B cell (primary cell): ENCODE measurements at regions not wholly inside any gene's neighbourhood (a gene's known extent, or its start where the extent isn't known, plus 50 kb on each side); places are given as distances from the start of the nearest gene placed in this dataset.

Source experiments
- ATAC-seq: fragments of 200-7000 bp; cut with Tn5 transposase; one replicate; pipeline ENCODE4 v1.10.0; 2021; ENCODE audit warnings: low read depth, mild to moderate bottlenecking, moderate number of reproducible peaks, moderate library complexity
- CTCF ChIA-PET: fragments of 350-600 bp; sonication (Branson Sonifier 250); formaldehyde crosslinking; loops from one replicate; lab custom pipeline; 2021; ENCODE audit warnings: antibody characterized with exemption, inconsistent platforms; lab: Charles Lee
- POLR2A ChIA-PET: fragments of 350-600 bp; sonication (Branson Sonifier 250); formaldehyde crosslinking; loops from one replicate; lab custom pipeline; 2021; ENCODE audit warnings: antibody characterized with exemption; lab: Charles Lee
- DNase-seq: peaks from one replicate; pipeline ENCODE4 v3.0.0; 2013
- H2AFZ ChIP-seq: 2 replicates; pipeline ENCODE4 v1.6.1; 2012; ENCODE audit warnings: mild to moderate bottlenecking, low read depth, low read length; ENCODE audit not compliant: insufficient read depth, poor library complexity, severe bottlenecking
- H3K27ac ChIP-seq, 2 donors: 1 replicate in 1 of 2; 2 replicates in 1 of 2; pipeline ENCODE4 v1.5.1; 2012 to 2013; ENCODE audit warnings: low read length in 2 of 2, mild to moderate bottlenecking in 2 of 2, moderate library complexity in 1 of 2
- H3K27me3 ChIP-seq, 4 experiments: fragments of 200-600 bp in 1 of 4; sonication (generic) in 1 of 4; replicated peaks in 1 of 4; 1 replicate in 2 of 4; 2 replicates in 2 of 4; pipeline versions ENCODE4 v1.6.1 to v1.7.0; 2013 to 2016; ENCODE audit warnings: low read length in 3 of 4, mild to moderate bottlenecking in 2 of 4, mixed read lengths in 1 of 4, moderate library complexity in 1 of 4; ENCODE audit not compliant: insufficient read depth in 4 of 4, control insufficient read depth in 3 of 4; ENCODE audit errors: control extremely low read depth in 1 of 4
- H3K36me3 ChIP-seq, 2 experiments: replicated peaks in 1 of 2; 1 replicate in 1 of 2; 2 replicates in 1 of 2; pipeline versions ENCODE4 v1.6.1 to v1.7.1; 2013; ENCODE audit warnings: low read length in 1 of 2; ENCODE audit not compliant: insufficient read depth in 2 of 2, control insufficient read depth in 1 of 2; ENCODE audit errors: control extremely low read depth in 1 of 2, extremely low read depth in 1 of 2
- H3K4me1 ChIP-seq, 2 donors: fragments of 200-600 bp in 1 of 2; sonication (generic) in 1 of 2; 1 replicate in 1 of 2; 2 replicates in 1 of 2; pipeline versions ENCODE4 v1.5.1 to v1.6.1; 2013 to 2017; ENCODE audit warnings: low read length in 2 of 2; ENCODE audit not compliant: control insufficient read depth in 2 of 2, insufficient read depth in 2 of 2
- H3K4me2 ChIP-seq: replicated peaks from 2 replicates; pipeline ENCODE3; 2012; ENCODE audit warnings: mild to moderate bottlenecking, low read depth, low read length; ENCODE audit not compliant: poor library complexity, severe bottlenecking
- H3K4me3 ChIP-seq, 5 experiments: fragments of 200-600 bp in 1 of 5; sonication (generic) in 1 of 5; 1 replicate in 3 of 5; 2 replicates in 2 of 5; pipeline versions ENCODE4 v1.5.1 to v1.7.0; 2011 to 2016; ENCODE audit warnings: low read length in 4 of 5, mild to moderate bottlenecking in 4 of 5, low read depth in 2 of 5, control low read depth in 1 of 5, moderate library complexity in 1 of 5; ENCODE audit not compliant: insufficient read depth in 1 of 5; ENCODE audit errors: control extremely low read depth in 1 of 5, extremely low read depth in 1 of 5
- H3K79me2 ChIP-seq: fragments of 200-600 bp; sonication (generic); one replicate; pipeline ENCODE4 v1.6.0; 2016; ENCODE audit warnings: low read length; ENCODE audit not compliant: control insufficient read depth, insufficient read depth
- H3K9ac ChIP-seq: fragments of 200-600 bp; sonication (generic); 2 replicates; pipeline ENCODE4 v1.6.1; 2017; ENCODE audit warnings: mild to moderate bottlenecking, low read length, moderate library complexity
- H3K9me3 ChIP-seq, 3 donors: one replicate each; pipeline versions ENCODE4 v1.6.1 to v1.7.1; 2013; ENCODE audit warnings: low read length in 2 of 3; ENCODE audit not compliant: control insufficient read depth in 2 of 3, insufficient read depth in 1 of 3; ENCODE audit errors: control extremely low read depth in 1 of 3
- H4K20me1 ChIP-seq: 2 replicates; pipeline ENCODE4 v1.6.0; 2012; ENCODE audit warnings: mild to moderate bottlenecking, low read length; ENCODE audit not compliant: insufficient read depth, control insufficient read depth, poor library complexity, severe bottlenecking
- H3K27ac Mint-ChIP-seq: one replicate; pipeline ENCODE4 v1.8.0; 2021; ENCODE audit warnings: mixed read lengths
- H3K27me3 Mint-ChIP-seq: one replicate; pipeline ENCODE4 v1.8.0; 2021; ENCODE audit warnings: mixed read lengths
- H3K4me1 Mint-ChIP-seq: one replicate; pipeline ENCODE4 v1.8.0; 2021; ENCODE audit warnings: mixed read lengths
- H3K4me3 Mint-ChIP-seq: one replicate; pipeline ENCODE4 v1.8.0; 2021; ENCODE audit warnings: mixed read lengths
- H3K9me3 Mint-ChIP-seq: one replicate; pipeline ENCODE4 v1.8.0; 2022; ENCODE audit warnings: mixed read lengths; ENCODE audit not compliant: insufficient read depth
- EZH2 ChIP-seq: IDR thresholded peaks from 2 replicates; pipeline ENCODE4 v1.6.1; 2012; ENCODE audit warnings: borderline replicate concordance, low read depth, mild to moderate bottlenecking, moderate library complexity, low read length; ENCODE audit not compliant: insufficient read depth, poor library complexity, severe bottlenecking
- WGBS: methylation state at CpG from one replicate; pipeline ENCODE4 v1.1.5; 2013; ENCODE audit warnings: missing lambda C conversion rate; ENCODE audit not compliant: insufficient coverage; 5-methylcytosine and 5-hydroxymethylcytosine counted together
- intact Hi-C: fragments of 100-400 bp; cut with micrococcal nuclease; formaldehyde crosslinking; loops from one replicate; pipeline ENCODE4 v1.10.0; 2022
- TF ChIP-seq, protein P1 (sequence below): fragments of 200-600 bp; IDR thresholded peaks from one replicate; pipeline ENCODE4 v1.8.0; 2022; ENCODE audit warnings: antibody characterized with exemption, mild to moderate bottlenecking

DNA sequence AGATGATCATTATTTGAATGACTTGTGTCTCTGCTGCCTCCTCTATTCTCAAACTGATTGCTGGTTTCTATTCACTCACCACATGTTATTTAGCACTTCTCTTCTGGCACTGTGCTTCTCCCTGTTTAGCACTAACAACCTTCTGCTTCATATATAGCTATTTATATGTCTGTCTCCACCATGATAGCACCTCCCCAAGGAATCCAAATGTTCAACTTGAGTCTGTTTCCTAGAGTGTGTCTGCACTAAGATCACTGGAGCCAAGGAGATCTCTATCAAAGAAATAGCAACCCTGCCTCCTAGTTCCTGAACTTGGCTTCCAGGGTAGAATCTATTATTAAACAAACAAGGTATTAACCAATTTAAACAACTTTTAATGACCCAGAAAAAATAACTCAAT lies 104.5 kb downstream of the CYP26A1 start:
- TF ChIP-seq, protein P1, sequence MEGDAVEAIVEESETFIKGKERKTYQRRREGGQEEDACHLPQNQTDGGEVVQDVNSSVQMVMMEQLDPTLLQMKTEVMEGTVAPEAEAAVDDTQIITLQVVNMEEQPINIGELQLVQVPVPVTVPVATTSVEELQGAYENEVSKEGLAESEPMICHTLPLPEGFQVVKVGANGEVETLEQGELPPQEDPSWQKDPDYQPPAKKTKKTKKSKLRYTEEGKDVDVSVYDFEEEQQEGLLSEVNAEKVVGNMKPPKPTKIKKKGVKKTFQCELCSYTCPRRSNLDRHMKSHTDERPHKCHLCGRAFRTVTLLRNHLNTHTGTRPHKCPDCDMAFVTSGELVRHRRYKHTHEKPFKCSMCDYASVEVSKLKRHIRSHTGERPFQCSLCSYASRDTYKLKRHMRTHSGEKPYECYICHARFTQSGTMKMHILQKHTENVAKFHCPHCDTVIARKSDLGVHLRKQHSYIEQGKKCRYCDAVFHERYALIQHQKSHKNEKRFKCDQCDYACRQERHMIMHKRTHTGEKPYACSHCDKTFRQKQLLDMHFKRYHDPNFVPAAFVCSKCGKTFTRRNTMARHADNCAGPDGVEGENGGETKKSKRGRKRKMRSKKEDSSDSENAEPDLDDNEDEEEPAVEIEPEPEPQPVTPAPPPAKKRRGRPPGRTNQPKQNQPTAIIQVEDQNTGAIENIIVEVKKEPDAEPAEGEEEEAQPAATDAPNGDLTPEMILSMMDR, result no peak
- TF ChIP-seq EZH2, result no peak
- no peak overlapping the region for H3K9ac ChIP-seq
- Mint-ChIP-seq H3K27ac (no peak overlapping the region), H3K9me3 (no peaks in the 10 kb centered on the region), H3K27me3 (peaks cover 10% of the 10 kb centered on the region), H3K4me1 (no peaks in the 10 kb centered on the region), H3K4me3 (no peak overlapping the region)
- DNase-seq (no peak), ATAC-seq (no peak)
- H3K4me2 ChIP-seq, result no peak overlapping the region
- peaks cover 0 to 3% (median 0%) of the 10 kb centered on the region in 4 experiments for H3K27me3 ChIP-seq
- H3K4me3 ChIP-seq, result no peak overlapping the region
- no peaks in the 10 kb centered on the region for H3K36me3 ChIP-seq
- no peaks in the 10 kb centered on the region for H4K20me1 ChIP-seq
- no peaks in the 10 kb centered on the region for H3K4me1 ChIP-seq
- no peak overlapping the region for H2AFZ ChIP-seq
- POLR2A ChIA-PET, result no interaction called here
- no peaks in the 10 kb centered on the region for H3K79me2 ChIP-seq
- no peak overlapping the region for H3K27ac ChIP-seq
- no peaks in the 10 kb centered on the region for H3K9me3 ChIP-seq
- CTCF ChIA-PET, result no interaction called here
- intact Hi-C loops, result no loop called here

DNA sequence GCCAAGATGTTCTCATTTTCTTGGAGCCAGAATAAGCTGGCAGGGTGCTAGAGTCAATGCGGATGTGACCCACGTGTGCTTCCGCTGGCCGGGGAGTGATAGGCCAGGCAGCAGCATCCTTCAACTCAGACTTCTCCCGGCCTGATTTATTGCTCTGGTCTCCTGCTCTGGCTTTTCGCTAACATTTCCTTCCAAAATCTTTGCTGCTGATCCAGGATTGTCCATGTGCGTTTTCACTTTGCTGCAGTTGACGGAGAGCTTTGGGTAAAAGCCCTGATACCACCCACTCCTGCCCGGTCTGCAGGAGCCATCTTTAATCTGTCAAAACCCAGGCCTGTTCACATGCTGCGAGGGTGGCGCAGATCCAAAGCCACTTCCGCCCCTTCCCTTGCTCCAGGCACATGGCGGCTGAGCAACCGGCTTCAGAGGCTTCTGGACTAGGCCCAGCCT lies 106.8 kb downstream of the CYP26A1 start:
- intact Hi-C loops, result no loop called here
- H3K9me3 ChIP-seq, result no peaks in the 10 kb centered on the region
- no peaks in the 10 kb centered on the region for H3K4me1 Mint-ChIP-seq
- H3K79me2 ChIP-seq, result no peaks in the 10 kb centered on the region
- H3K4me2 ChIP-seq, result no peak overlapping the region
- H3K27ac ChIP-seq, result no peak overlapping the region
- H3K4me3 ChIP-seq, result no peak overlapping the region
- H3K4me3 Mint-ChIP-seq, result no peak overlapping the region
- no peak for ATAC-seq
- H2AFZ ChIP-seq, result no peak overlapping the region
- ChIA-PET CTCF (no interaction called here), POLR2A (no interaction called here)
- H3K9ac ChIP-seq, result no peak overlapping the region
- 91% methylated on average over 12 of the region's 14 CpGs for WGBS
- TF ChIP-seq EZH2, result no peak
- TF ChIP-seq, protein P1, result no peak
- peaks cover 5% of the 10 kb centered on the region for H3K27me3 Mint-ChIP-seq
- no peaks in the 10 kb centered on the region for H3K4me1 ChIP-seq
- H3K9me3 Mint-ChIP-seq, result no peaks in the 10 kb centered on the region
- no peak overlapping the region for H3K27ac Mint-ChIP-seq
- peaks cover 0 to 3% (median 0%) of the 10 kb centered on the region in 4 experiments for H3K27me3 ChIP-seq
- no peaks in the 10 kb centered on the region for H3K36me3 ChIP-seq
- DNase-seq, result no peak
- no peaks in the 10 kb centered on the region for H4K20me1 ChIP-seq
